ENCODE measurements at regions not wholly inside any gene's neighbourhood (a gene's known extent, or its start where the extent isn't known, plus 50 kb on each side); places are given as distances from the start of the nearest gene placed in this dataset.

- no peak overlapping the region for H3K27ac Mint-ChIP-seq
- no peak for ATAC-seq (ENCODE audit: poor library complexity)
- H3K27ac ChIP-seq (ENCODE audit: low read depth in 1 of 2, low read length in 2 of 2): no peak overlapping the region
- no peaks in the 10 kb centered on the region for H3K36me3 Mint-ChIP-seq (ENCODE audit: low read depth)
- H3K4me1 Mint-ChIP-seq (ENCODE audit: low read depth): no peaks in the 10 kb centered on the region
- DNase-seq: no peak
- no peaks in the 10 kb centered on the region for H3K36me3 ChIP-seq (ENCODE audit: insufficient read depth, low read length)
- H3K27me3 ChIP-seq (ENCODE audit: control insufficient read depth in 1 of 2, insufficient read depth in 2 of 2, low read length in 2 of 2): no peaks in the 10 kb centered on the region
- intact Hi-C loops (cut with DNase I, micrococcal nuclease): no loop called here
- TF ChIP-seq, protein P1, sequence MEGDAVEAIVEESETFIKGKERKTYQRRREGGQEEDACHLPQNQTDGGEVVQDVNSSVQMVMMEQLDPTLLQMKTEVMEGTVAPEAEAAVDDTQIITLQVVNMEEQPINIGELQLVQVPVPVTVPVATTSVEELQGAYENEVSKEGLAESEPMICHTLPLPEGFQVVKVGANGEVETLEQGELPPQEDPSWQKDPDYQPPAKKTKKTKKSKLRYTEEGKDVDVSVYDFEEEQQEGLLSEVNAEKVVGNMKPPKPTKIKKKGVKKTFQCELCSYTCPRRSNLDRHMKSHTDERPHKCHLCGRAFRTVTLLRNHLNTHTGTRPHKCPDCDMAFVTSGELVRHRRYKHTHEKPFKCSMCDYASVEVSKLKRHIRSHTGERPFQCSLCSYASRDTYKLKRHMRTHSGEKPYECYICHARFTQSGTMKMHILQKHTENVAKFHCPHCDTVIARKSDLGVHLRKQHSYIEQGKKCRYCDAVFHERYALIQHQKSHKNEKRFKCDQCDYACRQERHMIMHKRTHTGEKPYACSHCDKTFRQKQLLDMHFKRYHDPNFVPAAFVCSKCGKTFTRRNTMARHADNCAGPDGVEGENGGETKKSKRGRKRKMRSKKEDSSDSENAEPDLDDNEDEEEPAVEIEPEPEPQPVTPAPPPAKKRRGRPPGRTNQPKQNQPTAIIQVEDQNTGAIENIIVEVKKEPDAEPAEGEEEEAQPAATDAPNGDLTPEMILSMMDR (IDR thresholded peaks at IDR 0.05): no peak
- no peaks in the 10 kb centered on the region for H3K9me3 ChIP-seq (ENCODE audit: control insufficient read depth in 1 of 2, insufficient read depth in 1 of 2, low read length in 2 of 2)
- CTCF ChIA-PET: no interaction called here
- no peaks in the 10 kb centered on the region for H3K9me3 Mint-ChIP-seq
- no peak overlapping the region for H3K4me3 ChIP-seq (ENCODE audit: low read length)
- POLR2A ChIA-PET: no interaction called here
- peaks cover 4% of the 10 kb centered on the region for H3K27me3 Mint-ChIP-seq
- H3K4me3 Mint-ChIP-seq: no peak overlapping the region
- no peaks in the 10 kb centered on the region for H3K4me1 ChIP-seq (ENCODE audit: insufficient read depth, low read length)
Observed at GRCh38 chr1:88221411-88221810, 462.7 kb upstream of the PKN2 start.

GRCh38 chr1:88224906-88225305 is 459.2 kb upstream of the PKN2 start:
- no peak overlapping the region for H3K4me3 ChIP-seq (ENCODE audit: low read length)
- no peak for ATAC-seq (ENCODE audit: poor library complexity)
- H3K4me1 Mint-ChIP-seq (ENCODE audit: low read depth): no peaks in the 10 kb centered on the region
- DNase-seq: no peak
- CTCF ChIA-PET: no interaction called here
- peaks cover 4% of the 10 kb centered on the region for H3K27me3 Mint-ChIP-seq
- TF ChIP-seq, protein P1 (IDR thresholded peaks at IDR 0.05): no peak
- H3K27ac Mint-ChIP-seq: no peak overlapping the region
- no peaks in the 10 kb centered on the region for H3K9me3 ChIP-seq (ENCODE audit: control insufficient read depth in 1 of 2, insufficient read depth in 1 of 2, low read length in 2 of 2)
- no peaks in the 10 kb centered on the region for H3K36me3 ChIP-seq (ENCODE audit: insufficient read depth, low read length)
- H3K27me3 ChIP-seq (ENCODE audit: control insufficient read depth in 1 of 2, insufficient read depth in 2 of 2, low read length in 2 of 2): no peaks in the 10 kb centered on the region
- no peaks in the 10 kb centered on the region for H3K4me1 ChIP-seq (ENCODE audit: insufficient read depth, low read length)
- no peaks in the 10 kb centered on the region for H3K36me3 Mint-ChIP-seq (ENCODE audit: low read depth)
- POLR2A ChIA-PET: no interaction called here
- H3K27ac ChIP-seq (ENCODE audit: low read depth in 1 of 2, low read length in 2 of 2): no peak overlapping the region
- H3K4me3 Mint-ChIP-seq: no peak overlapping the region
- intact Hi-C loops (cut with DNase I, micrococcal nuclease): no loop called here
- H3K9me3 Mint-ChIP-seq: no peaks in the 10 kb centered on the region

DNA sequence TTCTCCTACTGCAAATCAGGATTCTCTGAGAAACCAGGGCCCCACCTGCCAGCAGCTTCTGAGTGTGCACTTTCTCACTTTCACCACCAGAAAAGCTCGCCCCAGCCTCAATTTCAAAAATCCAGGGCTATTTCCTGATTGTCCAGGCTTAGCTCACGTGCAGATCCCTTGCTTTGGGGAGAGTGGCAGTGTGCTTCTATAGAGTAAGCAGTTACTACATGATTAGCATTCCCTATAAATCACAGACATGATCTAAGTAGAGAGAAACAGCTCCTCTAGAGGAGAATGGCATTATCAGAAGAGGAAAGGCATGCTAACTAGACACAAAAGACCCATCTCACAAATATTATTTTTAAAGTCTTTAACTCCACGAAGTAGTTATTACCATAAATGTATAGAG is 456.0 kb upstream of the PKN2 start:
- no peaks in the 10 kb centered on the region for H3K4me1 Mint-ChIP-seq (ENCODE audit: low read depth)
- Histone ChIP-seq H3K27ac (ENCODE audit: low read depth in 1 of 2, low read length in 2 of 2) (no peak overlapping the region), H3K27me3 (ENCODE audit: control insufficient read depth in 1 of 2, insufficient read depth in 2 of 2, low read length in 2 of 2) (no peaks in the 10 kb centered on the region), H3K4me3 (ENCODE audit: low read length) (no peak overlapping the region), H3K4me1 (ENCODE audit: insufficient read depth, low read length) (no peaks in the 10 kb centered on the region), H3K9me3 (ENCODE audit: control insufficient read depth in 1 of 2, insufficient read depth in 1 of 2, low read length in 2 of 2) (no peaks in the 10 kb centered on the region), H3K36me3 (ENCODE audit: insufficient read depth, low read length) (no peaks in the 10 kb centered on the region)
- no peaks in the 10 kb centered on the region for H3K27me3 Mint-ChIP-seq
- H3K27ac Mint-ChIP-seq: no peak overlapping the region
- POLR2A ChIA-PET: no interaction called here
- CTCF ChIA-PET: no interaction called here
- TF ChIP-seq, protein P1 (IDR thresholded peaks at IDR 0.05): no peak
- no peaks in the 10 kb centered on the region for H3K36me3 Mint-ChIP-seq (ENCODE audit: low read depth)
- intact Hi-C loops (cut with DNase I, micrococcal nuclease): no loop called here
- DNase-seq (no peak), ATAC-seq (ENCODE audit: poor library complexity) (no peak)
- no peak overlapping the region for H3K4me3 Mint-ChIP-seq
- H3K9me3 Mint-ChIP-seq: no peaks in the 10 kb centered on the region

All from CD4-positive, alpha-beta T cell (primary cell).